SU-DHL-6 (cell line): ENCODE measurements at regions not wholly inside any gene's neighbourhood (a gene's known extent, or its start where the extent isn't known, plus 50 kb on each side); places are given as distances from the start of the nearest gene placed in this dataset.

Experiments
- CTCF ChIP-seq: fragments of 200-600 bp; sonication (generic); IDR thresholded peaks from one replicate; pipeline ENCODE4 v1.5.1; 2017; ENCODE audit warnings: antibody characterized with exemption, mild to moderate bottlenecking, low read length, moderate library complexity; ENCODE audit not compliant: insufficient read depth, poor library complexity, severe bottlenecking
- EZH2phosphoT487 ChIP-seq: fragments of 200-600 bp; sonication (generic), shearing (Covaris generic); conservative IDR thresholded peaks from 2 replicates; pipeline ENCODE4 v1.6.1; 2018; ENCODE audit warnings: mild to moderate bottlenecking, antibody characterized with exemption, low read length, moderate library complexity, mixed read lengths

GRCh38 chr16:86979984-86980553, 337.1 kb downstream of the C16orf95 start:
- TF ChIP-seq CTCF: no peak
- no peak for TF ChIP-seq EZH2phosphoT487
